NT2/D1 (cell line): ENCODE measurements at regions not wholly inside any gene's neighbourhood (a gene's known extent, or its start where the extent isn't known, plus 50 kb on each side); places are given as distances from the start of the nearest gene placed in this dataset.

Experiments used
- SUZ12 ChIP-seq: IDR thresholded peaks from 2 replicates; pipeline ENCODE4 v1.6.1; 2011; ENCODE audit not compliant: insufficient read length, insufficient read depth; ENCODE audit errors: extremely low read depth
- YY1 ChIP-seq: IDR thresholded peaks from 2 replicates; pipeline ENCODE4 v1.6.1; 2011; ENCODE audit not compliant: insufficient read length, insufficient read depth
- ZNF274 ChIP-seq: IDR thresholded peaks from 2 replicates; pipeline ENCODE4 v1.6.1; 2011; ENCODE audit warnings: mild to moderate bottlenecking, low read depth, low read length

DNA sequence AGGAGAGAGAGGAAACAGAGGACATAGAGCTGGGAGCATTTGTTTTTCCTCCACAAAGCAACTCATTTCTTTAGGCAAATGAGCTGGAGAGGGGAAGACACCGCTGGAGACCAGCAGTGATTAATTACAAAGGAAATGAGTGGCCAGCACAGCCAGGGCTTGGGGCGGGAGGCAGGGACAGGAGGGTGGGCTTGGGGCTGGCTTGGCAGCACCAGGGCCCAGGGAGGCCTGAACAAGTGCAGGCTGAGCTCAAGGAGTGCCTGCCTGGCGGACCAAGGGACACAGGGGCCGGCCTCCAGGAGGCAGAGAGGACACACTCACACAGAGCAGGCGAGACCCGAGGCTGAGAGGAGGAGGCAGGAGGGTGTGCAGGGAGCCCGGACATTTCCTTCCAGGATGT lies 149.0 kb upstream of the UNC5B start:
- TF ChIP-seq SUZ12 (no peak), ZNF274 (no peak), YY1 (no peak)
